ENCODE measurements at regions not wholly inside any gene's neighbourhood (a gene's known extent, or its start where the extent isn't known, plus 50 kb on each side); places are given as distances from the start of the nearest gene placed in this dataset. TPM values are rescaled to one million over a fixed set of nuclear protein-coding genes. Genes with fewer than 3 reads are reported as not detected.
"Not testable (repeated sequence)": the region's sequence is repeated elsewhere in the genome, so short reads cannot be mapped to it uniquely, and the experiment has no call there.

- DNase-seq (ENCODE audit: low read depth in 2 of 3, low spot score in 2 of 3) = no peak
Measured at GRCh38 chr9:85112391-85112790, 442.9 kb downstream of the NTRK2 start.

GRCh38 chr9:85108746-85109145 is 439.2 kb downstream of the NTRK2 start:
- no peak for DNase-seq (ENCODE audit: low read depth in 2 of 3, low spot score in 2 of 3)

- no peak for DNase-seq (ENCODE audit: low read depth in 2 of 3, low spot score in 2 of 3)
Measured at GRCh38 chr9:85108229-85108628, 438.7 kb downstream of the NTRK2 start.

GRCh38 chr9:85089188-85089969 is 419.9 kb downstream of the NTRK2 start:
- DNase-seq (ENCODE audit: low read depth in 2 of 3, low spot score in 2 of 3) = no peak

- DNase-seq (ENCODE audit: low read depth in 2 of 3, low spot score in 2 of 3) = no peak
Measured at GRCh38 chr9:85081963-85082362, 412.4 kb downstream of the NTRK2 start.

- DNase-seq (ENCODE audit: low read depth in 2 of 3, low spot score in 2 of 3) = no peak
Measured at GRCh38 chr9:85079349-85079748, 409.8 kb downstream of the NTRK2 start.

GRCh38 chr9:85077944-85078343 is 408.4 kb downstream of the NTRK2 start:
- no peak for DNase-seq (ENCODE audit: low read depth in 2 of 3, low spot score in 2 of 3)

GRCh38 chr9:85077146-85077545 is 407.6 kb downstream of the NTRK2 start:
- not testable (repeated sequence) for DNase-seq (ENCODE audit: low read depth in 2 of 3, low spot score in 2 of 3)

Small RNAs in the stretch of these regions (small RNA-seq; reads per million reads assigned to genes)
- gene UBE2V1P10 = not detected

Measured in hematopoietic multipotent progenitor cell (in vitro differentiated cells).